ENCODE measurements at regions not wholly inside any gene's neighbourhood (a gene's known extent, or its start where the extent isn't known, plus 50 kb on each side); places are given as distances from the start of the nearest gene placed in this dataset.
"Not testable (repeated sequence)": the region's sequence is repeated elsewhere in the genome, so short reads cannot be mapped to it uniquely, and the experiment has no call there.

DNA sequence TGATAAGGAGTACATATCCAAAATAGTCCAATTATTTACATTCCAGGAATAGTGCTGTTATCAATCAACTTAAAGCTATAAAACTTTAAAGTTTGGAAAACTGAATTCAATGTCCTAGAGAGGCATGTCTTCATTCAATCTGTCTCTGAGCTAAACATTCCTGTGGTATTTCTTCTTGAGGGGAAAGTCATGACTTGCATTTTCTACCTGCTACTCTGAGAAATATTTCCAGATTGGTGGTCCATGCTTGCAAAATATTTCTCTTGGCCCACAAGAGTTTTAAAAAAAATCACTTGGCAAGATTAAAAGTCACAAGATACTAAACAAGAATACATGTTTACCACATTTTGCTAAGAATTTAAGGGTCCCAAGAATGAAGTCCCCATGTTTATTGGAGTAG lies 63.6 kb upstream of the HGF start:
- peak; percentile 36 for DNase-seq (ENCODE audit: low spot score)

DNA sequence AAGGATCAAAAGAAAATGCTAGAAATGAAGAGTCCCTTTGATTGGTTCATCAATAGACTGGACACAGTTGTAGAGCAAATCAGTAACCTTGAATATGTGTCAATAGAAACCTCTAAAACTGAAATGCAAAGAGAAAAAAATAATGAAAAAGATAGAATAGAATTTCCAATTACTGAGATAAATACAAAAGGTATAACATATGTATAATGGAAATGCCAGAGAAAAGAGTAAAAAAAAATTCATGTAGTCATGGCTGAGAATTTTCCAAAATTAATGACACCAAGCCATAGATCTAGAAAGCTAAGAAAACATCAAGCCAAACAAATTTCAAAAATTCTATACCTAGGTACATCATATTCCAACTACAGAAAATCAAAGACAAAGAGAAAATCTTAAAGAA lies 62.0 kb upstream of the HGF start:
- DNase-seq (ENCODE audit: low spot score) = no peak

DNA sequence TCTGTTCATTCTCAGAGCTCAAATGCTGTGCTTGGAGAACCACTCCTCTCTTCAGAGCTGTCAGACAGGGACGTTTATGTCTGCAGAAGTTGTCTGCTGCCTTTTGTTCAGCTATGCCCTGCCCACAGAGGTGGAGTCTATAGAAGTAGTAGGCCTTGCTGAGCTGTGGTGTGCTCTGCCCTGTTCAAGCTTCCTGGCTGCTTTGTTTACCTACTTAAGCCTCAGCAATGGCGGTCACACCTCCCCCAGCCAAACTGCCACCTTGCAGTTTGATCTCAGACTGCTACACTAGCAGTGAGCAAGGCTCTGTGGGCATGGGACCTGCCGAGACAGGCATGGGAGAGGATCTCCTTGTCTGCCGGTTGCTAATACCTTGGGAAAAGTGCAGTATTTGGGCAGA lies 59.7 kb upstream of the HGF start:
- DNase-seq (ENCODE audit: low spot score) = not testable (repeated sequence)

DNA sequence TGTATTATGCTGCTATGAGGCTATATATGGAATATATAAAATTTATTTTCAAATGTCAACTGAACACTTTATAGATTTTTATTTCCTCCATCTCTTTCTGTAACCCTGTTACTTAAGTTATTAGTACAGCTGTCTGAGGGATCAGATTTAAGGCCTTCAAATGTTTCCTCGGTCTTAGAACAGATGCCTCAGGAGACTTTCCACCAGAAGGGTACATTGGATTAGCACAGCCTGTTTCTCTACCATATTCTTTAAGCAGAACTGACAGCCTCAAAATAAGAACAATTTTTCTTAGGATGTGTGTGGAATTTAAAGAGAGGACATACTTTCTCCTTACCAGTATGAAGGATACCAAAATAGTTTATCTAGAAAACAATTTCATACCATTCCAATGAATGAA lies 53.0 kb upstream of the HGF start:
- no peak for DNase-seq (ENCODE audit: low spot score)

DNA sequence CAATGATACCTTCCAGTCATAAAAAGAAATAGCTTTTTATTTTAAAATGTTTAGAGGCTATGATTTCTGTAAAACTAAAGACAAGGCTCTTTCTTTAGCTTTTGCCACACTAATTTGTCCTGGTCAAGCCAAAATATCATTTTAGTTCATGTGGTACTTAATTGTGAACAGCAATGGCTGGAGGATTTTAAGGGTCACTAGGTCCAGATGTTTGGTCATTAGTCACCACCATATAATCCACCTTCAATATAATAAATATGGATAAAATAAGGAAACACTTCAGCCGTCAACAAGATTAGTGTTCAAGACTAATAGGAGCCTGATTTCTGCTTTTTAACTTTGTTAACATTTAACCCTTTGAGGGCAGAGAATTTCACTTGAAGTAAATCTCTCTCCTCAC lies 50.0 kb upstream of the HGF start:
- DNase-seq (ENCODE audit: low spot score) = no peak
